Muscle of leg (tissue), 3 donors: ENCODE measurements at regions not wholly inside any gene's neighbourhood (a gene's known extent, or its start where the extent isn't known, plus 50 kb on each side); places are given as distances from the start of the nearest gene placed in this dataset.

Experiments used
- DNase-seq: peaks from one replicate; pipeline ENCODE4 v3.0.0; 2013
- H3K27ac ChIP-seq: one replicate; pipeline ENCODE4 v1.5.1; 2013; ENCODE audit warnings: mild to moderate bottlenecking, low read length, control low read depth
- H3K27me3 ChIP-seq: one replicate; pipeline ENCODE4 v1.6.1; 2013; ENCODE audit warnings: low read length; ENCODE audit not compliant: control insufficient read depth, insufficient read depth
- H3K36me3 ChIP-seq: one replicate; pipeline ENCODE4 v1.6.1; 2013; ENCODE audit warnings: low read length; ENCODE audit not compliant: control insufficient read depth, insufficient read depth
- H3K4me1 ChIP-seq: one replicate; pipeline ENCODE4 v1.6.1; 2013; ENCODE audit warnings: low read length; ENCODE audit not compliant: control insufficient read depth, insufficient read depth
- H3K4me3 ChIP-seq: one replicate; pipeline ENCODE4 v1.5.1; 2013; ENCODE audit warnings: low read length, control low read depth
- H3K9me3 ChIP-seq: replicated peaks from 2 replicates; pipeline ENCODE4 v1.6.1; 2013; ENCODE audit warnings: low read depth, low read length; ENCODE audit not compliant: control insufficient read depth
- WGBS: methylation state at CpG from one replicate; pipeline ENCODE4 v1.1.5; 2013; ENCODE audit warnings: missing lambda C conversion rate; ENCODE audit not compliant: insufficient coverage; 5-methylcytosine and 5-hydroxymethylcytosine counted together

GRCh38 chr6:114619621-114620200, 276.9 kb upstream of the HS3ST5 start:
- Histone ChIP-seq H3K9me3 (no peaks in the 10 kb centered on the region), H3K36me3 (no peaks in the 10 kb centered on the region), H3K27ac (no peak overlapping the region), H3K4me1 (no peaks in the 10 kb centered on the region), H3K4me3 (no peak overlapping the region), H3K27me3 (no peaks in the 10 kb centered on the region)
- no peak for DNase-seq
- no CpG with 5 or more reads among the region's 2 CpGs for WGBS

- Histone ChIP-seq H3K27me3 (no peaks in the 10 kb centered on the region), H3K4me1 (no peaks in the 10 kb centered on the region), H3K9me3 (no peaks in the 10 kb centered on the region), H3K27ac (no peak overlapping the region), H3K4me3 (no peak overlapping the region), H3K36me3 (no peaks in the 10 kb centered on the region)
- no peak for DNase-seq
These were observed 268.9 kb upstream of the HS3ST5 start for GRCh38 chr6:114611696-114612095.

- H3K27ac ChIP-seq, result no peak overlapping the region
- no CpG with 5 or more reads among the region's 2 CpGs for WGBS
These were observed 265.3 kb upstream of the HS3ST5 start for GRCh38 chr6:114608091-114608490.

GRCh38 chr6:114605656-114606055, 262.8 kb upstream of the HS3ST5 start:
- Histone ChIP-seq H3K36me3 (no peaks in the 10 kb centered on the region), H3K4me3 (no peak overlapping the region), H3K4me1 (peaks cover 2% of the 10 kb centered on the region), H3K9me3 (no peaks in the 10 kb centered on the region), H3K27me3 (no peaks in the 10 kb centered on the region), H3K27ac (no peak overlapping the region)
- DNase-seq, result peak; percentile 54
- WGBS, result 71% methylated on average over 1 of the region's 3 CpGs

More at GRCh38 chr6:114608091-114608490, 265.3 kb upstream of the HS3ST5 start:
- no peak overlapping the region for H3K4me3 ChIP-seq
- no peaks in the 10 kb centered on the region for H3K36me3 ChIP-seq
- H3K9me3 ChIP-seq, result no peaks in the 10 kb centered on the region
- H3K4me1 ChIP-seq, result peaks cover 2% of the 10 kb centered on the region
- H3K27me3 ChIP-seq, result no peaks in the 10 kb centered on the region
- DNase-seq, result no peak

- Histone ChIP-seq H3K27me3 (no peaks in the 10 kb centered on the region), H3K36me3 (no peaks in the 10 kb centered on the region), H3K4me3 (no peak overlapping the region), H3K27ac (no peak overlapping the region), H3K9me3 (no peaks in the 10 kb centered on the region), H3K4me1 (no peaks in the 10 kb centered on the region)
- no peak for DNase-seq
- WGBS, result no CpG with 5 or more reads among the region's 1 CpG
These were observed 257.6 kb upstream of the HS3ST5 start for GRCh38 chr6:114600381-114600780.

- WGBS, result no CpG with 5 or more reads among the region's 2 CpGs
- peak; percentile 80 for DNase-seq
These were observed 252.8 kb upstream of the HS3ST5 start for GRCh38 chr6:114595591-114595990.

GRCh38 chr6:114595186-114595585, 252.4 kb upstream of the HS3ST5 start:
- H3K4me1 ChIP-seq, result no peaks in the 10 kb centered on the region
- no peaks in the 10 kb centered on the region for H3K9me3 ChIP-seq
- H3K27ac ChIP-seq, result no peak overlapping the region
- H3K27me3 ChIP-seq, result no peaks in the 10 kb centered on the region
- DNase-seq, result peak; percentile 52
- no peaks in the 10 kb centered on the region for H3K36me3 ChIP-seq
- no CpG with 5 or more reads among the region's 1 CpG for WGBS
- H3K4me3 ChIP-seq, result no peak overlapping the region

More at GRCh38 chr6:114595591-114595990, 252.8 kb upstream of the HS3ST5 start:
- no peaks in the 10 kb centered on the region for H3K36me3 ChIP-seq
- no peaks in the 10 kb centered on the region for H3K9me3 ChIP-seq
- H3K27ac ChIP-seq, result no peak overlapping the region
- no peaks in the 10 kb centered on the region for H3K27me3 ChIP-seq
- no peaks in the 10 kb centered on the region for H3K4me1 ChIP-seq
- H3K4me3 ChIP-seq, result no peak overlapping the region

- no peaks in the 10 kb centered on the region for H3K36me3 ChIP-seq
- no peak for DNase-seq
- no peaks in the 10 kb centered on the region for H3K27me3 ChIP-seq
- H3K4me3 ChIP-seq, result no peak overlapping the region
- WGBS, result 89% methylated on average over 3 of the region's 4 CpGs
- H3K9me3 ChIP-seq, result no peaks in the 10 kb centered on the region
- no peak overlapping the region for H3K27ac ChIP-seq
- H3K4me1 ChIP-seq, result no peaks in the 10 kb centered on the region
These were observed 249.7 kb upstream of the HS3ST5 start for GRCh38 chr6:114592506-114592905.

GRCh38 chr6:114588726-114589125, 245.9 kb upstream of the HS3ST5 start:
- WGBS, result no CpG with 5 or more reads among the region's 5 CpGs
- DNase-seq, result peak; percentile 95
- Histone ChIP-seq H3K27ac (no peak overlapping the region), H3K4me1 (no peaks in the 10 kb centered on the region), H3K4me3 (no peak overlapping the region), H3K9me3 (no peaks in the 10 kb centered on the region), H3K27me3 (no peaks in the 10 kb centered on the region), H3K36me3 (no peaks in the 10 kb centered on the region)

- Histone ChIP-seq H3K4me1 (no peaks in the 10 kb centered on the region), H3K27ac (no peak overlapping the region), H3K4me3 (no peak overlapping the region), H3K36me3 (no peaks in the 10 kb centered on the region), H3K9me3 (no peaks in the 10 kb centered on the region), H3K27me3 (no peaks in the 10 kb centered on the region)
- no peak for DNase-seq
- WGBS, result no CpG with 5 or more reads among the region's 2 CpGs
These were observed 243.5 kb upstream of the HS3ST5 start for GRCh38 chr6:114586298-114586697.

- H3K9me3 ChIP-seq, result no peaks in the 10 kb centered on the region
- no peaks in the 10 kb centered on the region for H3K27me3 ChIP-seq
- 57% methylated on average over 2 of the region's 2 CpGs for WGBS
- no peaks in the 10 kb centered on the region for H3K36me3 ChIP-seq
- H3K4me1 ChIP-seq, result no peaks in the 10 kb centered on the region
- no peak overlapping the region for H3K27ac ChIP-seq
- no peak overlapping the region for H3K4me3 ChIP-seq
- no peak for DNase-seq
These were observed 238.5 kb upstream of the HS3ST5 start for GRCh38 chr6:114581293-114581692.
